Neutrophil (primary cell): ENCODE measurements at regions not wholly inside any gene's neighbourhood (a gene's known extent, or its start where the extent isn't known, plus 50 kb on each side); places are given as distances from the start of the nearest gene placed in this dataset.
"Not testable (repeated sequence)": the region's sequence is repeated elsewhere in the genome, so short reads cannot be mapped to it uniquely, and the experiment has no call there.

Experiments used
- H3K27ac ChIP-seq: fragments of 200-600 bp; sonication (generic); 2 replicates; pipeline ENCODE4 v1.5.1; 2016; ENCODE audit warnings: mild to moderate bottlenecking, moderate library complexity
- H3K27me3 ChIP-seq: fragments of 200-600 bp; sonication (generic); 2 replicates; pipeline ENCODE4 v1.6.0; 2016; ENCODE audit warnings: mild to moderate bottlenecking
- H3K36me3 ChIP-seq: fragments of 200-600 bp; sonication (generic); 2 replicates; pipeline ENCODE4 v1.5.1; 2017
- H3K4me1 ChIP-seq, 2 experiments: fragments of 200-600 bp in 1 of 2; sonication (generic) in 1 of 2; 1 replicate in 1 of 2; 2 replicates in 1 of 2; pipeline versions ENCODE4 v1.5.1 to v1.6.1; 2013 to 2016; ENCODE audit warnings: low read depth in 1 of 2, low read length in 1 of 2, mild to moderate bottlenecking in 1 of 2, moderate library complexity in 1 of 2; ENCODE audit not compliant: control insufficient read depth in 1 of 2, insufficient read depth in 1 of 2
- H3K4me3 ChIP-seq, 2 experiments: fragments of 200-600 bp in 1 of 2; sonication (generic) in 1 of 2; 1 replicate in 1 of 2; 2 replicates in 1 of 2; pipeline ENCODE4 v1.5.1; 2013 to 2016; ENCODE audit warnings: low read depth in 1 of 2, low read length in 1 of 2, mild to moderate bottlenecking in 1 of 2, moderate library complexity in 1 of 2
- H3K9me3 ChIP-seq: fragments of 200-600 bp; sonication (generic); 2 replicates; pipeline ENCODE4 v1.5.1; 2016
- CTCF ChIP-seq: fragments of 200-600 bp; sonication (generic); IDR thresholded peaks from 2 replicates; pipeline ENCODE4 v1.5.1; 2016; ENCODE audit warnings: antibody characterized with exemption

GRCh38 chr5:62909326-62909725, 330.7 kb downstream of the LRRC70 start:
- H3K4me3 ChIP-seq, result no peak overlapping the region
- no peak for TF ChIP-seq CTCF

GRCh38 chr5:62902126-62902525, 323.5 kb downstream of the LRRC70 start:
- TF ChIP-seq CTCF, result no peak
- H3K4me3 ChIP-seq, result no peak overlapping the region

More at GRCh38 chr5:62909326-62909725, 330.7 kb downstream of the LRRC70 start:
- Histone ChIP-seq H3K27ac (no peak overlapping the region), H3K9me3 (no peaks in the 10 kb centered on the region), H3K36me3 (no peaks in the 10 kb centered on the region), H3K4me1 (no peaks in the 10 kb centered on the region), H3K27me3 (no peaks in the 10 kb centered on the region)

GRCh38 chr5:62900976-62901375, 322.4 kb downstream of the LRRC70 start:
- Histone ChIP-seq H3K4me1 (no peaks in the 10 kb centered on the region), H3K27ac (no peak overlapping the region), H3K27me3 (no peaks in the 10 kb centered on the region), H3K4me3 (no peak overlapping the region), H3K36me3 (no peaks in the 10 kb centered on the region), H3K9me3 (no peaks in the 10 kb centered on the region)
- no peak for TF ChIP-seq CTCF

More at GRCh38 chr5:62902126-62902525, 323.5 kb downstream of the LRRC70 start:
- H3K4me1 ChIP-seq, result no peaks in the 10 kb centered on the region
- no peaks in the 10 kb centered on the region for H3K36me3 ChIP-seq
- no peaks in the 10 kb centered on the region for H3K27me3 ChIP-seq
- no peak overlapping the region for H3K27ac ChIP-seq
- H3K9me3 ChIP-seq, result no peaks in the 10 kb centered on the region

GRCh38 chr5:62896121-62896893, 317.7 kb downstream of the LRRC70 start:
- no peak for TF ChIP-seq CTCF
- H3K4me3 ChIP-seq, result no peak overlapping the region

GRCh38 chr5:62886603-62887315, 308.1 kb downstream of the LRRC70 start:
- no peaks in the 10 kb centered on the region for H3K4me1 ChIP-seq
- H3K27ac ChIP-seq, result no peak overlapping the region
- H3K4me3 ChIP-seq, result no peak overlapping the region
- TF ChIP-seq CTCF, result no peak
- no peaks in the 10 kb centered on the region for H3K36me3 ChIP-seq
- H3K27me3 ChIP-seq, result no peaks in the 10 kb centered on the region
- H3K9me3 ChIP-seq, result no peaks in the 10 kb centered on the region

More at GRCh38 chr5:62896121-62896893, 317.7 kb downstream of the LRRC70 start:
- Histone ChIP-seq H3K36me3 (no peaks in the 10 kb centered on the region), H3K27me3 (no peaks in the 10 kb centered on the region), H3K9me3 (no peaks in the 10 kb centered on the region), H3K27ac (no peak overlapping the region), H3K4me1 (no peaks in the 10 kb centered on the region)

GRCh38 chr5:62837330-62837729, 258.7 kb downstream of the LRRC70 start:
- H3K27ac ChIP-seq, H3K4me1 ChIP-seq, H3K27me3 ChIP-seq, H3K36me3 ChIP-seq, H3K4me3 ChIP-seq, H3K9me3 ChIP-seq: not testable (repeated sequence)
